Gastroesophageal sphincter (tissue), 3 donors: ENCODE measurements at regions not wholly inside any gene's neighbourhood (a gene's known extent, or its start where the extent isn't known, plus 50 kb on each side); places are given as distances from the start of the nearest gene placed in this dataset.

Experiments
- CTCF ChIP-seq, 4 experiments: fragments of 200-600 bp in 2 of 4; fragments of 450-650 bp in 2 of 4; sonication (generic) in 1 of 4; IDR thresholded peaks; one replicate each; pipeline ENCODE4 v1.5.1; 2017 to 2019; ENCODE audit warnings: antibody characterized with exemption in 4 of 4, mild to moderate bottlenecking in 2 of 4, moderate library complexity in 2 of 4
- POLR2A ChIP-seq, 2 donors: fragments of 450-650 bp; IDR thresholded peaks; one replicate each; pipeline ENCODE4 v1.6.1; 2017; ENCODE audit warnings: antibody characterized with exemption in 2 of 2, mild to moderate bottlenecking in 2 of 2, moderate library complexity in 1 of 2

GRCh38 chr12:118649765-118650585, 273.6 kb downstream of the SUDS3 start:
- TF ChIP-seq CTCF (IDR thresholded peaks at IDR 0.05) (no peak), POLR2A (IDR thresholded peaks at IDR 0.05) (no peak)
